CD4-positive, alpha-beta memory T cell (primary cell): ENCODE measurements at regions not wholly inside any gene's neighbourhood (a gene's known extent, or its start where the extent isn't known, plus 50 kb on each side); places are given as distances from the start of the nearest gene placed in this dataset.

Experiments used
- CTCF ChIA-PET: fragments of 350-600 bp; sonication (Branson Sonifier 250); formaldehyde crosslinking; loops from one replicate; lab custom pipeline; 2021; ENCODE audit warnings: inconsistent platforms; ENCODE audit not compliant: partially characterized antibody; lab: Charles Lee
- POLR2A ChIA-PET: fragments of 350-600 bp; sonication (Branson Sonifier 250); formaldehyde crosslinking; loops from one replicate; lab custom pipeline; 2021; ENCODE audit not compliant: partially characterized antibody; lab: Charles Lee
- DNase-seq, 5 donors: peaks; one replicate each; pipeline versions ENCODE4 v3.0.0 to v3.0.0-alpha.2; 2020 to 2022; ENCODE audit warnings: mixed read lengths in 1 of 5
- H3K27ac ChIP-seq: one replicate; pipeline ENCODE4 v1.7.0; 2013; ENCODE audit warnings: low read depth, low read length
- H3K27me3 ChIP-seq: 2 replicates; pipeline ENCODE4 v1.7.0; 2013; ENCODE audit warnings: mild to moderate bottlenecking, low read length, moderate library complexity; ENCODE audit not compliant: insufficient read depth
- H3K36me3 ChIP-seq: 2 replicates; pipeline ENCODE4 v1.7.0; 2013; ENCODE audit warnings: mild to moderate bottlenecking, low read length, moderate library complexity; ENCODE audit not compliant: insufficient read depth
- H3K4me1 ChIP-seq: 2 replicates; pipeline ENCODE4 v1.7.0; 2013; ENCODE audit warnings: mild to moderate bottlenecking, low read length, moderate library complexity; ENCODE audit not compliant: insufficient read depth
- H3K4me3 ChIP-seq, 2 donors: one replicate each; pipeline ENCODE4 v1.7.0; 2013; ENCODE audit warnings: low read length in 2 of 2, mild to moderate bottlenecking in 1 of 2
- H3K9me3 ChIP-seq, 2 donors: one replicate each; pipeline ENCODE4 v1.7.0; 2013; ENCODE audit warnings: low read length in 2 of 2, control low read depth in 1 of 2; ENCODE audit not compliant: control insufficient read depth in 1 of 2
- H3K27ac Mint-ChIP-seq, 7 donors: one replicate each; pipeline ENCODE4 v1.8.0; 2020 to 2021; ENCODE audit warnings: mixed read lengths in 7 of 7, mild to moderate bottlenecking in 6 of 7, inconsistent platforms in 3 of 7, moderate library complexity in 3 of 7
- H3K27me3 Mint-ChIP-seq, 2 donors: one replicate each; pipeline ENCODE4 v1.8.0; 2020 to 2021; ENCODE audit warnings: mixed read lengths in 2 of 2
- H3K36me3 Mint-ChIP-seq, 2 donors: one replicate each; pipeline ENCODE4 v1.8.0; 2020 to 2021; ENCODE audit warnings: mixed read lengths in 2 of 2, inconsistent platforms in 1 of 2, mild to moderate bottlenecking in 1 of 2
- H3K4me1 Mint-ChIP-seq, 4 donors: one replicate each; pipeline ENCODE4 v1.8.0; 2020 to 2021; ENCODE audit warnings: mixed read lengths in 4 of 4, mild to moderate bottlenecking in 1 of 4
- H3K4me3 Mint-ChIP-seq, 8 donors: one replicate each; pipeline ENCODE4 v1.8.0; 2020 to 2021; ENCODE audit warnings: mixed read lengths in 8 of 8, mild to moderate bottlenecking in 7 of 8, moderate library complexity in 6 of 8, inconsistent platforms in 3 of 8
- H3K9me3 Mint-ChIP-seq, 8 donors: one replicate each; pipeline ENCODE4 v1.8.0; 2020 to 2021; ENCODE audit warnings: mixed read lengths in 8 of 8, mild to moderate bottlenecking in 5 of 8, inconsistent platforms in 3 of 8, moderate library complexity in 1 of 8
- intact Hi-C: fragments of 100-400 bp; cut with micrococcal nuclease; formaldehyde crosslinking; loops from one replicate; pipeline ENCODE4 v1.15.1; 2023

DNA sequence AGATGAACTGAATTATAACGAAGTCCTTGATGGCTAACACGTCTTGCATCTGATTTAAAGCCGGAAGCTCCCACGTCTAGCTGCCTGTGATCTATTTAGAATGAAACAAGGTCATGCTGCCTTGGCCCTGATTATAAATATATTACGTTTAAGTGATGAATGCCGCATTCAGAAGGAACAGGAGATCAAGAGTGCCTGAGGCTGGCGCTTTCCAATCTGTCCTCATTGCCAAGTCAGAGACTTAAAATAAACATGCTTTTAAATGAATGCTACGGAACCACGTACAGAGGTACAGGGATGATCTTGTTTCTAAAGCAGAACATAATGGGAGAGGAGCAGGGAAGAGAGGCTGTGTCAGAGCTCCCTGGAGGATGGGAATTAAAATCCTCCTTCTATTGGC is 292.8 kb downstream of the TLE1 start:
- H3K4me1 Mint-ChIP-seq = no peaks in the 10 kb centered on the region
- no peak for DNase-seq
- H3K36me3 ChIP-seq = no peaks in the 10 kb centered on the region
- no peaks in the 10 kb centered on the region for H3K4me1 ChIP-seq
- H3K27ac Mint-ChIP-seq = no peak overlapping the region
- no peak overlapping the region for H3K4me3 ChIP-seq
- no peaks in the 10 kb centered on the region for H3K27me3 Mint-ChIP-seq
- no peaks in the 10 kb centered on the region for H3K36me3 Mint-ChIP-seq
- H3K27ac ChIP-seq = no peak overlapping the region
- intact Hi-C loops = no loop called here
- no peaks in the 10 kb centered on the region for H3K9me3 ChIP-seq
- CTCF ChIA-PET = no interaction called here
- peaks cover 0 to 12% (median 6%) of the 10 kb centered on the region in 8 donors for H3K9me3 Mint-ChIP-seq
- POLR2A ChIA-PET = no interaction called here
- no peaks in the 10 kb centered on the region for H3K27me3 ChIP-seq
- no peak overlapping the region for H3K4me3 Mint-ChIP-seq

DNA sequence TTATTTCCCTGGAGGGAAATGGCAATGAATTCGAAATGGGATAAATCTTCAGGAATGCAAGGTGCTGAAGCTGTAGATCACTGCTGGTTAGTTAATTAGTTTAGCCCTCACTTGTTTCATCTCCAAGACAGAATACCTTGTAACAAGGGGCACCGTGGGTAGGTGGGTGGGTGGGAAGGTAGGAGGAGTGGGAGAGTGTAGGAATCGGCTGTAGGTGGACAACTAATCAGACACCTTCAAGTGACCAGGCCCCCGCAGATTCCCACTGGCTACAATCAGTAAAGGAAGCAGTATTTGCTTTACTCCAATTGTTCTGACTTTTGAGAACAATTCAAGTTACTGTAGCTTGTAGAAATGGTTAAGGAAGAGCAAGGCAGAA is 293.7 kb downstream of the TLE1 start:
- Mint-ChIP-seq H3K4me3 (no peak overlapping the region), H3K27ac (no peak overlapping the region), H3K36me3 (no peaks in the 10 kb centered on the region), H3K27me3 (no peaks in the 10 kb centered on the region), H3K4me1 (no peaks in the 10 kb centered on the region), H3K9me3 (peaks cover 0 to 14% (median 6%) of the 10 kb centered on the region in 8 donors)
- Histone ChIP-seq H3K4me1 (no peaks in the 10 kb centered on the region), H3K9me3 (no peaks in the 10 kb centered on the region), H3K4me3 (no peak overlapping the region), H3K27ac (no peak overlapping the region), H3K36me3 (no peaks in the 10 kb centered on the region), H3K27me3 (no peaks in the 10 kb centered on the region)
- ChIA-PET CTCF (no interaction called here), POLR2A (no interaction called here)
- intact Hi-C loops = no loop called here
- DNase-seq = no peak

DNA sequence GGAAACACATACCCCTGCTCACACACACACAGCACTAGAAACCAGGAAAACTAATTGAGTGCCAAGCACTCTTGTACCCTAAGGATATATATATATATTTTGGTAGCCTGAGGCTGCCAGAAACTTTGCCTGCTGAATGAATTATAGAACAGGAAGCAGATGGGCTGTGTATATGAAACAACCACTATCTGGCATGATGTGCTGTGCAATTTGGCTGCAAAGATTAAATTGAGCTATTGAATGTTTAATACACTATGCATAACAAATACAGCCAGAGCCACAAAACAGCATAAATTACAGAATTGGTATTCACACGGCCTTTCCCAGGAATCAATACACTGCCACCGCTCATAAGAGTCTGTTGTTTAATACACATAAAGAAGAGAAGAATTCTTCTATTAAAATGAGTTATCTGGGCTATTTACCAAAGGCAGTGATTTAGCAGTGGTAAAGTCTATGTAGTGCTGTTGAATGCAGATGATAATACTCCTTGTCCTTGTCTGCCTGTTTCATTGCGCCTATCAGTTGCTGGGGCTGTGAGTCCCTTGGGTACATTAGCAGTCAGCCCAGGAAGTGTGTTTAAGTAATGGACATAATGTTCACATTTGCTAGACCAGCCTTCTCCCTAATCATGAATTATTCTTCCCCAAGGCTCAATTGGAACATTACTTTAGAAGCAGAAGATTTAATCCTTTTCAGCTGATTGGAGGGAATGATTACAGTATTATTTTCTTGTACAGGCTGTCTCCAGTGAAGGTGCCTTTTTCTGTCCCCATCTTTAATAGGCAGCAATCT is 294.3 kb downstream of the TLE1 start:
- intact Hi-C loops = no loop called here
- Histone ChIP-seq H3K4me1 (no peaks in the 10 kb centered on the region), H3K36me3 (no peaks in the 10 kb centered on the region), H3K4me3 (no peak overlapping the region), H3K27ac (no peak overlapping the region), H3K27me3 (no peaks in the 10 kb centered on the region), H3K9me3 (no peaks in the 10 kb centered on the region)
- Mint-ChIP-seq H3K4me1 (no peaks in the 10 kb centered on the region), H3K36me3 (no peaks in the 10 kb centered on the region), H3K4me3 (no peak overlapping the region), H3K9me3 (peaks cover 0 to 14% (median 7%) of the 10 kb centered on the region in 8 donors), H3K27ac (no peak overlapping the region), H3K27me3 (no peaks in the 10 kb centered on the region)
- DNase-seq = no peak
- CTCF ChIA-PET = no interaction called here
- POLR2A ChIA-PET = no interaction called here

DNA sequence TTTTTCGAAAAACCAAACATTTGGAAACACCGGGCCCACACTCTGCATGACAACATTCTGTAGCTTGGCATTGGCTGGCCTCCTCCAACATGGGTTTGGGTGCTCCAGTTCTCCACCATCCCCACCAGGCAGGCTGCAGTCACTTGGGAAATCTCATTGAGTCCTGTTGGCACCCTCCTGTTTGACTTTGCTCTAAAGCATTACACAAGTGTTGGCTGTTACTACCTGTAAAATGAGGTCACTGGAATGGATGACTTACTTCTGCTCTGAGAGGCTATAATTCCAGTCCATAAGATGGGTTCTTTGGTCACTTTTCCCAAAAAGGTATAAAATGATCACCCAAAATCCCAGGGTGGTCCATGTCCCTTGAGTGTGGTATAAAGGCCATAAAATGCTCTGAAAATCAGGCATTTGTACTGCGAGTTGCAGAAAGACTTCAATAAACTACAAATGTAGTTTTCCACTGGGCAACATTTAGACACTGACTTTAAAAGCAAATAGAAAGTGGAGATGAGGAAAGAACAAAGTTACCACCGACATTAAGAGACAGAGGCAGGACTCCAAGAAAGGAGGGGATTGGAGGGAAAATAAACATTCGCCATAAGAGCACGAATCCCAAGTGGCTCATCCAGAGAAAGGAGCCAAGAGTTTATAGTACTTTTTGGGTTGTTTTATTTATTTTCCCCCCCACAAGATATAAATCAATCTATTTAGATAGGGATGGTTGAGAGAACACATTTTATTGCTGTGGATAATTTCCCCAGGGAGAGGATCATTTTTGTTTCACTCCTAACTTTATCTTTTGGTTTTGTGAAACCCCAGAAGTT is 295.1 kb downstream of the TLE1 start:
- no peak overlapping the region for H3K4me3 ChIP-seq
- no peak overlapping the region for H3K27ac Mint-ChIP-seq
- H3K27me3 ChIP-seq = no peaks in the 10 kb centered on the region
- H3K4me1 ChIP-seq = no peaks in the 10 kb centered on the region
- H3K36me3 Mint-ChIP-seq = no peaks in the 10 kb centered on the region
- peaks cover 0 to 13% (median 5%) of the 10 kb centered on the region in 8 donors for H3K9me3 Mint-ChIP-seq
- H3K27ac ChIP-seq = no peak overlapping the region
- no peak overlapping the region for H3K4me3 Mint-ChIP-seq
- no peaks in the 10 kb centered on the region for H3K27me3 Mint-ChIP-seq
- intact Hi-C loops = no loop called here
- no peaks in the 10 kb centered on the region for H3K36me3 ChIP-seq
- no peaks in the 10 kb centered on the region for H3K9me3 ChIP-seq
- POLR2A ChIA-PET = no interaction called here
- H3K4me1 Mint-ChIP-seq = no peaks in the 10 kb centered on the region
- no peak for DNase-seq
- CTCF ChIA-PET = no interaction called here

DNA sequence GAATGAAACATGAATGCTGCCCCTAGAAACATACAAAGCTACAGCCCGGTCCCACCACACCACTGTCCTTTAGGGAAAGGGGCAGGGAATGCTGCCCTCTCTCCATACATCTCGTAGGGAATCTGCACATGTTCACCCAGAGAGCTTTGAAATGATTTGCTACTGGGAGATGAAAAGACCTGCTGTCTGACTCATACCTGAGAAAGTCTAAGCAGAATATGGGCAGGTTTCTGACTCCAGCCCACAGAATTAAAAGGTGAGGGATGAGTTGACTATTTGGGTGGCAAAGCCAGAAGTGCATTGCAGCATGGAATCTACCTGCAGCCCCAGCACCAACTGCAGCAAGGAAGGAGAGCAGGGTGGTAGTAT is 297.9 kb downstream of the TLE1 start:
- H3K9me3 ChIP-seq = no peaks in the 10 kb centered on the region
- intact Hi-C loops = no loop called here
- H3K4me1 Mint-ChIP-seq = no peaks in the 10 kb centered on the region
- H3K4me3 ChIP-seq = no peak overlapping the region
- no peaks in the 10 kb centered on the region for H3K27me3 ChIP-seq
- no peak overlapping the region for H3K27ac Mint-ChIP-seq
- POLR2A ChIA-PET = no interaction called here
- no peaks in the 10 kb centered on the region for H3K36me3 Mint-ChIP-seq
- no peak overlapping the region for H3K27ac ChIP-seq
- CTCF ChIA-PET = no interaction called here
- DNase-seq = no peak
- no peaks in the 10 kb centered on the region for H3K4me1 ChIP-seq
- peaks cover 0 to 15% (median 4%) of the 10 kb centered on the region in 8 donors for H3K9me3 Mint-ChIP-seq
- no peak overlapping the region for H3K4me3 Mint-ChIP-seq
- no peaks in the 10 kb centered on the region for H3K27me3 Mint-ChIP-seq
- no peaks in the 10 kb centered on the region for H3K36me3 ChIP-seq

DNA sequence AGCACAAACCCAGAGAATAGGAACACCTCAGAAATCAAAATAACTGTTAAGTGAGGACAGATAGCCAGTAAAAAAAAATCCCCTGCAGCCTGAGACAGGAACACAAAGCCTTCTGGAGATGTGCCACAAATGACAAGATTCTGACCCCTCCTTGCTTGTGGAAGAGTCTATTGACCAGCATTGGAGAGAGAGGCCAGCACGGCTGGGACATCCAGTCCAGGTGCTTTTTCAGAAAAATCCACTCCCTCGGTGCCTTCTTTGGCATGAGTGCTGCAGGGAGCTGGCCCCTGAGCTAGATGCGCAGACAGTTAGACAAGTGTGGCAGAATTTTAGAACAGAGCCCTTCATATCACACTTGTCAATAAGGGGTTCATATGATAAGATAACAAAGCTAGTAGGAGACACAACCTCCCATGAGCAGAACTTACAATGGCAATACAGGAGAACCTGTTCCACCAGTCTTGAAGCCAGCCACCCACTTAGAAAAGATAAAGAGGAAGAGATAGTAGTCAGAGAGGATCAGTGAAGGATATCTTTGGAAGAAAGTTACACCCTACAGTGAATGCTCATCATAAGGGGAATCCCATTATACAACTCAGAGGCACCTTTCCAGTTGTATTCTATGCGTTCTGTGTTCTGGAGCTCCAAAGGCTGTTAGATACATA is 298.4 kb downstream of the TLE1 start:
- Mint-ChIP-seq H3K4me3 (no peak overlapping the region), H3K4me1 (no peaks in the 10 kb centered on the region), H3K36me3 (no peaks in the 10 kb centered on the region), H3K9me3 (peaks cover 0 to 15% (median 4%) of the 10 kb centered on the region in 8 donors), H3K27me3 (no peaks in the 10 kb centered on the region), H3K27ac (no peak overlapping the region)
- POLR2A ChIA-PET = no interaction called here
- Histone ChIP-seq H3K9me3 (no peaks in the 10 kb centered on the region), H3K4me3 (no peak overlapping the region), H3K27me3 (no peaks in the 10 kb centered on the region), H3K27ac (no peak overlapping the region), H3K4me1 (no peaks in the 10 kb centered on the region), H3K36me3 (no peaks in the 10 kb centered on the region)
- CTCF ChIA-PET = no interaction called here
- no peak for DNase-seq
- intact Hi-C loops = no loop called here

DNA sequence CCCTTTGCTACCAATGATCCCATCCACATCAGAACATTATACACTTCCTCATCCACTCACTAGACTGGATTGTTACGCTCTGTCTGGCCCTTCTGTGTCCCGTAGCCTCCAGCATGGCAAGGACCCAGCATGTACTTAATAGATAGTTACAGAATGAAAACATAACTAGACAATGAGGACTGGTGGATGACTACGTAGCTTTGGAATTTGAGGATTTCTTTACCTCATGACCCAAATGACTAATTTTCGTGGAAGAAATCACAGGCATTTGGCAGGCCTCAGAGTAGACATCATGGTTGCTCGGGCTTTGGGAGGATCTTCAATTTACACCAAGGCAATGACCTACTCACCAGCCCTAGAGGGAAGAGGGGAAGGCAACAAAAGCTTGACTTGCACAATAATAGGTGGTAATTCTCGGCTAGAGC is 299.8 kb downstream of the TLE1 start:
- ChIA-PET CTCF (no interaction called here), POLR2A (no interaction called here)
- H3K4me1 Mint-ChIP-seq = no peaks in the 10 kb centered on the region
- no peak for DNase-seq
- Histone ChIP-seq H3K4me1 (no peaks in the 10 kb centered on the region), H3K4me3 (no peak overlapping the region), H3K27ac (no peak overlapping the region), H3K36me3 (no peaks in the 10 kb centered on the region), H3K9me3 (no peaks in the 10 kb centered on the region), H3K27me3 (no peaks in the 10 kb centered on the region)
- H3K4me3 Mint-ChIP-seq = no peak overlapping the region
- no peaks in the 10 kb centered on the region for H3K27me3 Mint-ChIP-seq
- H3K27ac Mint-ChIP-seq = no peak overlapping the region
- H3K36me3 Mint-ChIP-seq = no peaks in the 10 kb centered on the region
- intact Hi-C loops = no loop called here
- peaks cover 0 to 15% (median 4%) of the 10 kb centered on the region in 8 donors for H3K9me3 Mint-ChIP-seq
